ENCODE measurements at regions not wholly inside any gene's neighbourhood (a gene's known extent, or its start where the extent isn't known, plus 50 kb on each side); places are given as distances from the start of the nearest gene placed in this dataset.
"Not testable (repeated sequence)": the region's sequence is repeated elsewhere in the genome, so short reads cannot be mapped to it uniquely, and the experiment has no call there.

- DNase-seq, result no peak
Measured at GRCh38 chrX:121307449-121307848, 260.0 kb downstream of the GLUD2 start.

DNA sequence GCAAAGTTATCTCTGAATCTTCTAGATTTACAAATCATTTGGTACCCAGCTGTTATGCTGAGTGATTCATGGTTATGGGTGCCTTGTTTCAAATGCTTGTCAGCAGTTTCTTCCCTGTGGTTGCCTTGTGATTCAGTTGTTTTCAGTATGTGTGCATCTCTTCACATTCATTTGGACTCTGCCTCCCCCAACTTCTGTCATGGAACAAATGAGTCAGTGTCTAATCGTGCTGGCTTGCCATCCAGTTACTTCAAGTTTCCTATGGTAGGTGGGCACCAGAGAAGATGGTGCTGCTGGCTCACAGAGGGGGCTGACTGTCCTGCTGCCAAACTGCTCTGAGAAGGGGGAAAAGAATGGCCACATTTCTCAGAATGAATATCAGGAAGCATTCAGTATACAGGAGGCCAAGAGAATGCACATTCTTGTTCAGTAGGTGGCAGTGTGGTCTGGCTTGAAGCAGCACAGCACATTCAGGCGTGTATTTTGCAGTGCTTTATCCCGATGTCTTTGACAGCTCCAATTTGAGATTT, 260.9 kb downstream of the GLUD2 start:
- peak; percentile 56 to 67 for DNase-seq

DNA sequence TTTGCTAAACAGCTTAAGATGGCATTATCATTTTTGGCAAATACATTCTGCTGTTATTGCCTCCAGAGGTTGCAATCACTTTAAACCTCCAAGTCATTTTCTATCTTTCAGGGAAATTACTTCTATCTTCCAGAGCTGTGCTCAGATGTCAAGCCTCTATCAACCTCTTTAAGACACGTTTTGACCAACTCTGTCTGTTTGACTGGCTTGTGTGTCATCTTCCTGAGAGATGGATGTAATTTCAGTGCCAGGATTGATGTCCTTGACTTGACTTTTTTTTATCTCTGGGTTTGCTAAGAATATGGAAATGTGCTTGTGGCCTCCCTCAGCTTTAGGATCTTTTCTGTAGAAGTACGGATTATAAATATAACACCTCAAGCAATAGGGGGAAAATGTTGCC, 263.4 kb downstream of the GLUD2 start:
- DNase-seq, result no peak

DNA sequence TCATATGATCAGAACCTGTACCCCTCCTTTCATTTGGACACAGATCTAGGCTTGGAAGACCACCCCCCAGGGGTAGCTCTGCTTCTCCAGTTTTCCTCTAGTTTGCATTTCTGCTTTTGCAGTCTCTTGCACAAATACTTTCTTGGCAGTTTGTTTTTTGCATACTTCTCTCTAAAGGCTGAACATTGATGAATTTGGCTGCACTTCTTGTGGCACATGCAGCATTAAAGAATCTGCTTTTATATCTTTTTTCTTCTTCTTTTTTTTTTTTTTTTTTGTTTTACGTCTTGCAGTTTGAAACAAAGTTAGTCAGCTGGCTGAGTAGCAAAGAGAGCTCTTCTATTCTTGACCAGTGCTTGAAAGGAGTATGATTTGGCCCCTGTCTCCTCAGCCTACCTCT, 273.0 kb downstream of the GLUD2 start:
- DNase-seq, result no peak

DNA sequence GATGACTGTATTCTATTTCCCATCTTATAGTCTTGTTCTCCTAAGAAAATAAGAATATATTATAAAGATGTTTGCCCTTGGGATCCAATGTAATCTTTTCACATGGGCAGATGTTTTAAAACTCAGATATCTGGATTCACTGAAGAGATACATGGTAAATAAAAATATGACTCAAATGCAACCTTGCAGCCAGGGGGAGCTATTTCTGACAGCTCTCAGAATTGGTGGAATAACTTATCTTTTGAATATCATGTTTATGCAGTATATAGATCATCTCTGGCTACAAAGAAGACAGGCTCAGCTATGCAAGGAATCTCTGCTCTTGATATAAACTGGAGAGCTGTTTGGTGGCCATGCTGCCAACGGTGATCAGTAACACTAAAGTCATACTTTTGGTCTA, 274.7 kb downstream of the GLUD2 start:
- no peak for DNase-seq

DNA sequence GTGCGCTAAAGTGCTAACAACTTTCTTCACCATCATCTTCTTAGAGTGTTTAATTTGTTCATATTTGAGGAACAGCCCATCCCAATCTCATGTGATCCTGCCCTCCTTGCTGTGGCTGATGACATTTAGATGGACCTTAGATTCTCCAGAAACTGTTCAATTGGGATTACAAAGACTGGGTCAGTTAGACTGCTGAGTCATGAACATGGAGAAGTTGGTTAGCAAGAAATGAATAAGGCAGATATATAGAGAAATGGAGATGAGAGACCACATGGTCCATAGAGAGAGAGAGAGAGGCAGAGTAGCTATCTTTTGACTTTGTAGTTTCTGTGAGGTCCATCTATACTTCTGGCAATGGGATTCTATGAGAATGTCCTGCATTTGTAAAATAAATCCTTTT, 275.9 kb downstream of the GLUD2 start:
- DNase-seq, result no peak

DNA sequence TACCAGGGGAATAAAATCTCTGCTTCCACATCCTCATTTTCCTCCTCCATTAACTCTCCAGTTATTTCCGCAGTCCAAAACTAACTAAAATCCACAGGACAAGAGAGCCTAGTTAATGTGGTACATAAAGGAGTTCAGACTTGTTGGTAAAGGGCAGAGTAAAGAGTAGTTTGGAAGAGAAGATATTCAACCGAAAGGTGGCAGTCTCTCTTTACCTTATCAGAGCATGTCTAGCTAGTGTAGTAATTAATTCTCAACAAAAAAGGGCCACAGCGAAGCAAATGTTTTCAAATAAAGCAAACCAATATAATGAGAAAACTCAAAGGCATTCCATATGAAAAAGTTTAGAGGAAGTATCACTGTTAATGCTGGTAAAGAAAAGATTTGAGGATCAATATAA, 286.5 kb downstream of the GLUD2 start:
- no peak for DNase-seq

- DNase-seq, result no peak
Measured at GRCh38 chrX:121336831-121337421, 289.5 kb downstream of the GLUD2 start.

- no peak for DNase-seq
Measured at GRCh38 chrX:121337816-121338215, 290.4 kb downstream of the GLUD2 start.

- no peak for DNase-seq
Measured at GRCh38 chrX:121349263-121349662, 301.9 kb downstream of the GLUD2 start.

DNA sequence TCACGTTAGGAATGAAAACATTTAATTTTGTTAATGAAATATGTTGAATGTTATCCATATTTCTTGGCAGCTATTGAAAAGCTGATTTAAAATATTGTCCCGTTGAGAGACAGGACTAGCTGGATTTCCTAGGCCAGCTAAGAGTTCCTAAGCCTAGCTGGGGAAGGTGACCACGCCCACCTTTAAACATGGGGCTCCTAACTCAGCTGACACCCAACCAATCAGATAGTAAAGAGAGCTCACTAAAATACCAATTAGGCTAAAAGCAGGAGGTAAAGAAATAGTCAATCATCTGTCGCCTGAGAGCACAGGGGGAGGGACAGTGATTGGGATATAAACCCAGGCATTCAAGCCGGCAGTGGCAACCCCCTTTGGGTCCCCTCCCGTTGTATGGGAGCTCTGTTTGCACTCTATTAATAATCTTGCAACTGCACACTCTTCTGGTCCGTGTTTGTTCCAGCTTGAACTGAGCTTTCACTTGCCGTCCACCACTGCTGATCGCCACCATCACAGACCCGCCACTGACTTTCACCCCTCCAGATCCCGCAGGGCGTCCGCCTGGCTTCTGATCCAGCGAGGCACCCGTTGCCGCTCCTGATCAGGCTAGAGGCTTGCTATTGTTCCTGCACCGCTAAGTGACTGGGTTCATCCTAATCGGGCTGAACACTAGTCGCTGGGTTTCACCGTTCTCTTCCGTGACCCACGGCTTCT, 308.9 kb downstream of the GLUD2 start:
- DNase-seq, result no peak

DNA sequence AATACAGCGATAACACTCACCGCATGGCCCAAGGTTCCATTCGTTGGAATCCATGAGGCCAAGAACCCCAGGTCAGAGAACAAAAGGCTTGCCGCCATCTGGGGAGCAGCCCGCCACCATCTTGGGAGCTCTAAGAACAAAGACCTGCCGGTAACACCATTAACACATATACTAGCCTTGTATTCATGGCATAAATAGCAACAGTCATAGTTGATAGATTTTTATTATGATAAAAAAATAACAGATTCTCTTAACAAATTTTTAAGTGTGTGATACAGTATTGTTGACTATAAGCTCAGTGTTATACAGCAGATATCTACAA, 309.4 kb downstream of the GLUD2 start:
- no peak for DNase-seq

GRCh38 chrX:121360280-121360679, 312.9 kb downstream of the GLUD2 start:
- DNase-seq, result no peak

DNA sequence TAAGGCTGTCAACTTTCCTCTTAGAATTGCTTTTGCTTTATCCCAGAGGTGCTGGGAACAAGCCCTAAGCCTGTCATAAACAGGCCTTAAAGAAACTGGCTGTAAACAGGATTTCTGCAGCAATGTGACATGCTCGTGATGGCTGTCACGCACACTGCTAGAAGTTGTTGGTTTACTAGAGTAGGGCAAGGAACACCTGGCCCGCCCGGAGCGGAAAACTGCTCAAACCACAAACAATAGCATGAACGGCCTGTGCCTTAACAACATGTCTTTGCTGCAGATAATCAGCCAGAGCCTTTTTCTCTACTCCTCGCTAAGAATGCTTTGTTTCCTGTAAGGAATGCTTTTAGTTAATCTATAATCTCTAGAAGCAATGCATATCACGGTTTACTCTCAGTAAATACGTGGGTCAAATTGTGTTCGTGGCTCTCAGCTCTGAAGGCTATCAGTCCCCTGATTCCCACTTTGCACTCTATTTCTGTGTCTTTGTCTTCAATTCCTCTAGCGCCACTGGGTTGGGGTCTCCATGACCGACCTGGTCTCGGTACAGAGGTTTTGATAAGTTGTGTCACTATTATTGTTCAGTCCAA, 318.3 kb downstream of the GLUD2 start:
- DNase-seq, result no peak

- no peak for DNase-seq
Measured at GRCh38 chrX:121374471-121374870, 327.1 kb downstream of the GLUD2 start.

- not testable (repeated sequence) for DNase-seq
Measured at GRCh38 chrX:121381915-121382314, 334.5 kb downstream of the GLUD2 start.

GRCh38 chrX:121389976-121390714, 342.7 kb downstream of the GLUD2 start:
- no peak for DNase-seq

- no peak for DNase-seq
Measured at GRCh38 chrX:121405826-121406225, 358.4 kb downstream of the GLUD2 start.

DNA sequence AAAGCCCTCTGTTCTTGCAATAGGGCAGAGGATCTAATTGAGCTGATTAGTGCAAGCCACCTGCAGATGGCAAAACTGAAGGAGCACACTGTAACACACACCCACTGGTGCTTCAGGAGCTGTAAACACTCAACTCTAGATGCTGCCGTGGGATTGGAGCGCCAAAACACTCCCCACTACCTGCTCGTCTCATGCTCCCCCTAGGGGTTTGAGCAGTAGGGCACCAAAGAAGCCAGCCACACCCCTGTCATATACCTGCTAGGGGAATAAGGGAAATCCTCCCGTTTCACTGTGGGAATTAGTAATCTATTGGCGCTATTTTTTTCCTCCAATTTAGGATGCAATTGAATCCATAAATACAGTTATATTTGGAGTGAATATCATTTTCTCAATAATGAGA, 360.2 kb downstream of the GLUD2 start:
- no peak for DNase-seq

DNA sequence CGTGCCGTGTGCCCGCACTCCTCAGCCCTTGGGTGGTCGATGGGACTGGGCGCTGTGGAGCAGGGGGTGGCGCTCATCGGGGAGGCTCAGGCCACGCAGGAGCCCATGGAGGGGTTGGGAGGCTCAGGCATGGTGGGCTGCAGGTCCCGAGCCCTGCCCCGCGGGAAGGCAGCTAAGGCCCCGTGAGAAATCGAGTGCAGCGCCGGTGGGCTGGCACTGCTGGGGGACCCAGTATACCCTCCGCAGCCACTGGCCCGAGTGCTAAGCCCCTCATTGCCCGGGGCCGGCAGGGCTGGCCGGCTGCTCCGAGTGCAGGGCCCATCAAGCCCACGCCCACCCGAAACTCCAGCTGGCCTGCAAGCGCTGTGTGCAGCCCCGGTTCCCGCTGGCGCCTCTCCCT, 384.1 kb downstream of the GLUD2 start:
- not testable (repeated sequence) for DNase-seq

DNA sequence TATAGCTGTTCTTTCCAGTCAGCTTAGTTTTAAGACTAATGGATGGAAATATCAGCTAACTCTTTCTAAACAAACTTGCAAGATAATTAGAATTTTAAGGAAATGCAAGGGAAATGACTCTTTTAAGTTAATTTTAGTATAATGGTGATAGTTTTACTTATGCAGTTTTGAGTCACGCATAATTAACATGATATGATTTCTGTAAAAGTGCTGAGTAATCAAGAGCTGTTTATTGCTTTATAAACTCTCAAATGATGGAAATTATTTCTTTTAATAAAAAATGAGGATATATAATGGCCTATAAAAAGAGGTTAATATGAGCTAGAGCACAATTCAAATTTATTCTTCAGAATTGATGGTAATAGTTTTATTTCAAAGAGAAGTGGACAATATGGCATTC, 385.9 kb downstream of the GLUD2 start:
- no peak for DNase-seq

DNA sequence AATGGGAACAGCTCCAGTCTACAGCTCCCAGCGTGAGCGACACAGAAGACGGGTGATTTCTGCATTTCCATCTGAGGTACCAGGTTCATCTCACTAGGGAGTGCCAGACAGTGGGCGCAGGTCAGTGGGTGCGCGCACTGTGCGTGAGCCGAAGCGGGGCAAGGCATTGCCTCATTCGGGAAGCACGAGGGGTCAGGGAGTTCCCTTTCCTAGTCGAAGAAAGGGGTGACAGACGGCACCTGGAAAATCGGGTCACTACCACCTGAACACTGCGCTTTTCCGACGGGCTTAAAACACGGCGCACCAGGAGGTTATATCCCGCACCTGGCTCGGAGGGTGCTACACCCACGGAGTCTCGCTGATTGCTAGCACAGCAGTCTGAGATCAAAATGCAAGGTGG, 390.3 kb downstream of the GLUD2 start:
- DNase-seq, result not testable (repeated sequence)

DNA sequence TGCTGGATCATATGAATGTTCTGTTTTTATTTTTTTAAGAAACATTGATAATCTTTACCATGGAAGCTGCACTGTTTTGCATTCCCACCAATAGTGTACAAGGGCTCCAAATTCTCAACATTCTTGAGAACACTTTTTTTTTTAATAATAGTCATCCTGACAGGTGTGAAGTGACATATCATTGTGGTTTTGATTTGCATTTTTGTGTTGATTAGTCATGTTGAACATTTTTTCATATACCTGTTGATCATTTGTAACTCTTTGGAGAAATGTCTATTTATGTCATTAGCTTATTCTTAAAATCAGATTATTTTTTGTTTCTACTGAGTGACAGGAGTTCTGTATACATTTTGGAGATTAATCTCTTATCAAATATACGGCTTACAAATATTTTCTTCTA, 408.5 kb downstream of the GLUD2 start:
- no peak for DNase-seq

DNA sequence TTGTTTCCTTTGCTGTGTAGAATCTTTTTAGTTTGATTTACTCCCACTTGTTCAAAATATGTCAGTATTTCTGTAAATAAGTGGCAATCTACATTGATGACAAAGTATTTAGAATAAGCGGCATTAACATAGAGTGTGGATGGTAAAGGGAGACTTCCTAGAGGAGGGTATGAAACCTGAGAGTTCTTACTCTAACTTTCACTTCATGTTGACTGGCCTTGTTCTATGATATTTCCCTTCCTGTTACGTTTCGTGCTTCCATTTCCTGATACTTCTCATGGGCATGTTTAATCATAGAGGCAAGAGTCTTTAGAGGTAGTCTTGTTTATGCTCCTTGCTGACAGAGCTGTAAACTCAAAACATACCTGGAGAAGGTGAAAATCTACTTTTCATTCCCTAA, 408.9 kb downstream of the GLUD2 start:
- no peak for DNase-seq

All from activated T-cell treated with anti-CD3 and anti-CD28 coated beads, Interleukin-2, amount 50 U/mL, for 48 hours (primary cell).